NCI-H146 (cell line): ENCODE measurements at regions not wholly inside any gene's neighbourhood (a gene's known extent, or its start where the extent isn't known, plus 50 kb on each side); places are given as distances from the start of the nearest gene placed in this dataset.
"Not testable (repeated sequence)": the region's sequence is repeated elsewhere in the genome, so short reads cannot be mapped to it uniquely, and the experiment has no call there.

ENCODE experiments used
- DNase-seq: peaks from one replicate; lab custom pipeline; 2025; lab: John Stamatoyannopoulos, UW

DNA sequence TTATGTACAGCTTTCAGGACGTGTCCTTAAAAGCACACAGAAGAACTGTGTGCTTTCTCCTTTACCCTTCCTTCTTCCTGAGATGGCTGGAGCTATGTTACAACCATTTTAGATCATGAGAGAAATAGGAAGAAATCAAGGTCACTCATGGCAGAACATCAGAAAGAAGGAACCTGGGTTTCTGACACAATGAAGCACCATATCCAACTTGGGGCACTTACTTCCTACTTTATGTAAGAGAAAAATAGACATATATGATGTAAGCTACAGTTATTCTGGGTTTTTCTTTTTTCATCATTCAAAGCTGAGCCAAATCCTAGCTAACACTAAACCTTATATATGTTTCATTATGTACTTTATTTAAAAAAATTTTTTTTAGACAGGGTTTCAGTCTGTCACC is 79.5 kb downstream of the FAM161A start:
- no peak for DNase-seq

DNA sequence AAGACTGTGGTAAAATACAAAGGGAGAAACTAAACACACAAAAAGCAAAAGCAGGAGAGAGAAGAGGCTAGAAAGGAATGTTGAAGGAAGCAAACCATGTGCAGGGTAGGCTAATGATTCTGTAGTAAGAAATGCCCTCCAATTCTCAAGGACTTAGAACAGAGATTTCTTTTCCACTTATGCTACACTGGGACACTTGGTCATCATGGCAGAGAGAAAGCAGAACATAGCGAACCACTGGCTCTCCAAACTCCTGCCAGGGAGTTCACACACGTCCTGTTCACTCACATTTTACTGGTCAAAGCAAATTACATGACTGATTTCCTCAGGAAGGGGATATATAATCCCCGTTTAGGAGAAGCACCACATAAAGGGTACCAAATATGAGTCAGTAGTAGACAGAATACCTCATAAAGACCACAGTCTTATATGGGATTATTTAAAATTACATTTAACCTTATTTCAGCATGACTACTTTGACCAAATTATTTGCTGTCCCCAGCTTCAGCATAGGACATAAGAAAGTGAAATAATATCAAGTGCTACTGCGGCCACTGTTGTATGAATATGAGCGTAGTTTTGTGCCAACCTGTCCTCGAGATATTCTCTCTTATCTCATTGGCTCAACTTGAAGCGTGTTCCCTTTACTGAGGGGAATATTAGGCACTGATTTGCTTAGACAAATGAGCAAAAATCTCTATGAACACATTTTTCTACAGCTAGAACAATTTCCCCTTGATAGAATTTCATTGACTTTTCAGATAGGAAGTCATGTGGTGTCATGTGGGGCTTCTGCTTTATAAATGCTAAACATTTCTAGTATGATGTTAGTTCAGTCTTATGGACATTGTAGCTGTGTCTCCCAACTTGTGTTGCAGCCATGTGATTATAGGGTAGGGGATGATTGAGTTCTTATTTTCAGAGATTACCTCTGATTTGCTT is 81.7 kb downstream of the FAM161A start:
- DNase-seq = no peak

DNA sequence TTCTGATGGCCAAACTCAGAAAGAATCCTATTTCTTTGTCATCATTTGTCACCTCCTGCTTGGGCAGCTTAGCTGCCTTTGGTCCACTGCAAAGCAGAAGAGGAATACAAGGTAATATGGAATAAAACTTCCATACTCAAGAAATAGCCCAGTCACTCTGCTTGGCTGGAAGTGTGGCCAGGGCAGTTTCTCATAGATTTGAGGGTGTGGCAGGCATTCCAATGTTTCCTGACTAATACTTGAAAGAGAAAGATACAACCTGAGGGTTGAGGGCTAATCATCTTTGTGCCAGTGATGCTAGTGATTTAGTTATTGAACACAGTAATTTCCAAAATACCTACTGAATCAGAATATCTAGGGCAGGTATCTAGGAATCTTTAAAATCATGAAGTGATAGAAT is 83.1 kb downstream of the FAM161A start:
- no peak for DNase-seq

DNA sequence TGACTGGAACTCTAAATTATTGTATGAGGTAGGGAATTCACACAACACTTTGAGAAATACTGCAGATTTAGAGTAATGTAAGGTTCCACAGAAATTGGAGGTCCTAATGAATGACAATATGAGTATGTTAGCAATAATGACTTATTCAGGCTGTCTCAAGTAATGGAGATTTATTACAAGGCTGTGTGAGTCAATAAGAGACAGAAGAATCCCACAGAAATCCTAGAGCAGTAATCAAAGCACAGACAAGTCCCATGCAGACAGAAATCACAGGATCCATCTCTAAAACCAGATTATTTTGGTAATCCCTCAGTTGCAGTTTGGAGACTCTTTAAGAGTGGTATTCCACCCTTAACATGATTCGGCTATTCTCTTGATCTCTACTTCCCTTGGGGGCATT is 83.6 kb downstream of the FAM161A start:
- DNase-seq = no peak

DNA sequence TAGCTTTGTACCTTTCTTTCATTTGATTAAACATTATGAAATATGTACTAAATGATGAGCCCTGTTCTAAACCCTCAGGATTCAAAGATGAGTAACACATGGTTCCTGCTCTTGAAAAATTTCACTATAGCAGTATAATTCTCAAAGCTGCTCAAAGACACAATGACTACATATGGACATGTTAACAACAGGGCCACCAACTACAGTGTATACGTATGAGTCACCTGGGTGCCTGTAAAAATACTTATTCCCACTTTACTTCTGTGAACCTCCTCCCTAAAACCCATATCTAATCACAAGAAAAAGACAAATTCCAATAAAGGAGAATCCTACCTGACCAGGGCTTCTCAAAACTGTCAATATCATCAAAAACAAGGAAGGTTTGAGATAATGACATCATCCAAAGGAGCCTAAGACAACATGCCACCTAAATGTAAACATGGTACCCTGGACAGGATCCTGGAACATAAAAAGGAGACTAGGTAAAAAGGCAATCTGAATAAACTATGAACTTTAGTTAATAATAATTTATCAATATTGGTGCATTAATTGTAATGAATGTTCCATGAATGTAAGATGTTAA is 84.7 kb downstream of the FAM161A start:
- DNase-seq = no peak

DNA sequence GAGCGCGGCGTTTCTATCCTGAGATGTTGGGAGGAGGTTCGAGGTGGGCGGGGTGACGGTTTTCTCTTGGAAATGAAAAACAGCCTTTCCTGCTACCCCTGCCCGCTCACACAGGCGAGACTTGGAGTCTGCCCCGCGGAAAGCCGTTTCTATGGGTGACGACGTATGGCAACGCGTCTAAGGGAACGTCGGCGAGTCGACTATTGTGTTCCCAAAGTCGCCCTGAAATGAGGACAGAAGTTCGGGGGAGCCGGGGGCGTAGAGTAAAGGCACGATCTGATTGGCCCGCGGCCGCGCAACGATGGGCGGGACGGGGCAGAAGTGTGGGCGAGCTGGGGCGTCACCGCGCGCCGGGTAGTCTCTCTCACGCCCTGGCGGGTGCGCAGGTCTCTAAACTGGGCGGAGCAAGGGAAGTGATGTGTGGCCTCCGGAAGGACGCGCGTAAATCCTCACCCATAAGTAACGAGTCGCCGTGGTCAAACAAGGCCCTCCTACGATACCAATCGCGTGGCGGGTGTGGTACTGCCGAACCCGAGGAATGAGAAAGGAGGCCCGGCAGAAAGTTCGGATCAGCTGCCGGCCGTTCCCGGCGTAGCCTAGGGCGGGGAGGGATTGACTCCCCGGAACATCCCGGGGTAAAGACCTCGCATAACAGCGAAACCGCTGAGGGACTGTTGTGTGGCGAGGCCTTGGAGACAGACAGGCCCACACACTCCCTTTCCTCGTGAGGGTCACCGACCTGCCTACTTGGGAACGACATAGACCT is 89.6 kb downstream of the FAM161A start:
- DNase-seq = peak; percentile 98

DNA sequence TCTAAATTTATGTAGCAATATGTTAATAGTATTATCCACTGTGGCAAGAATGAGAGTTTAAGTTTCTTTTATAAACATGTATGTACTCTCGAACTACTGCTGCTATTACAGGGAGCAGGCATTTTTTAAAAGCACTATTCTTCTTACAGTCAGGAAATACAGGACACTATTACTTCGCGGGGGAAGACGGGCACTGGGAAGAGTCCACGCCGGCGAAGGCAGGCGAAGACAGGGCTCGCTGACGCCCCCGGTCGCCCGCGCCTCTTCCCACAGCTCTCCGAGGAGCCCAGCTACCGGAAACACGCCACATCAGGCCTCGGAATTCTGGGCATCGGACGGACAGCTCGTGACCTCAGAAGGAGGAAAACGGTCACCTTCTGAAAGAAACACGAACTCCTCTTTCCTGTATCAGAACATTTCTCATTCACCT is 90.2 kb downstream of the FAM161A start:
- DNase-seq = peak; percentile 91

DNA sequence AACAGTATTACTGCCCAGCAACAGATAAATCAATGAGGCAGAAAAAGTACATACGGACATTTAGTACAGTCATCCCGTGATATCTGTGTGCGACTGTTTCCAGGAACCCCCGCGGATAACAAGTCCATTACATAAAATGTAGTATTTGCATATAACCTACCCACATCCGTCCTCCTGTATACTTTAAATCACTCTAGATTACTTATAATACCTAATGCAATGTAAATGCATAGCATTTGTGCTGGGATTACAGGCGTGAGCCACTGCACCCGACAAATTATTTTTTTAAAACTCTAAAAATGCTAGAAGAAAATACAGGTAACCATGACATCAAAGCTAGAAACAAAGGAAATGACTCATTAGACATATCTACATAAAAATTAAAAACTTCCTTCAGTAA is 91.6 kb downstream of the FAM161A start:
- no peak for DNase-seq

DNA sequence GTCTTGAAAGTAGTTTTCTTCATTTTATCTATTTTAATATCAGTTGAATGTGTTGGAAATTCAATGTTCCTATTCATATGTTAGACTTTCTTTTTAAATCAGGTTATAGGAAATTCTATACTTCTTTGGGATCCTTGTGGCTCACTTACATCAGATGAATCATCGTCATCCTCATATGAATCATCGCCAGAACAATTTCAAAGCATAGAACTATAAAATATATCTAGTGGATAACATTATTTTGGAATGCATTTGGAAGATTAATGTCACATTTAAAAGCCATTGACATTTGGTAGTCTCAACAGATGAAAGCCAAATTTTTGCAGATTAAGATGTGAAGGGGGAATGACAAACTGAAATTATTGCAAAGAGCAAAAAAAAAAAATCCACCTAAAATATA is 94.1 kb downstream of the FAM161A start:
- no peak for DNase-seq

DNA sequence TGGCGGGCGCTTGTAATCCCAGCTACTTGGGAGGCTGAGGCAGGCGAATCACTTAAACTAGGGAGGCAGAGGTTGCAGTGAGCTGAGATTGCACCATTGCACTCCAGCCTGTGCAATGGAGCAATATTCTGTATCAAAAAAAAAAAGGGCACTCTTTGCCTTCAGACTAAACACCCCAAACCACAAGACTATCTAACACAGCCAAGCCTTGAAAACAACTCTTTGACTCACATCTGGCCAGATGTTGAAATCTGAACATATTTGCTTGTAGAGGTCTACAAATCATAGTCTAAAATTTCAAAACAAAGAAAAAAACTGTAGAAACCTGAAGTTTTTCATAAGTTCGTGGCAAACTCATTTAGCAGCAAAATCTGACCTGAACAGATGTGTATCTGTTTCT is 94.9 kb downstream of the FAM161A start:
- no peak for DNase-seq

DNA sequence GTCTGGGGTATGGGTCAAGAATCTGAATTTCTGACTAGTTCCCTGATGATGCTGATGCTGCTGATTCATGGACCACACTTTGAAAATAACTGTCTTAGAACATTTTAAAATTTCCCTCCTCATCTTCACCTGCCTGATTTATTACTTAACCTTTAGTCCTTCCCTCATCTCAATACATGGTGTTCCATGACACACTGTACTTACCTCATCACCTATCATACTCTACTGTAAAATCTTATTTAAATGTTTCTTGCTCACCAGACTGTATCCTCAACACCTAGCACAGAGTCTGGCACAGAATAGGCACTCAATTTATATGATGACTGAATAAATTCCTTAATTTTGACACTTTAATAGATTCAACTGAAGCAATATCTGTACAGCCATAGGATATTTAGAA is 95.7 kb downstream of the FAM161A start:
- DNase-seq = no peak

DNA sequence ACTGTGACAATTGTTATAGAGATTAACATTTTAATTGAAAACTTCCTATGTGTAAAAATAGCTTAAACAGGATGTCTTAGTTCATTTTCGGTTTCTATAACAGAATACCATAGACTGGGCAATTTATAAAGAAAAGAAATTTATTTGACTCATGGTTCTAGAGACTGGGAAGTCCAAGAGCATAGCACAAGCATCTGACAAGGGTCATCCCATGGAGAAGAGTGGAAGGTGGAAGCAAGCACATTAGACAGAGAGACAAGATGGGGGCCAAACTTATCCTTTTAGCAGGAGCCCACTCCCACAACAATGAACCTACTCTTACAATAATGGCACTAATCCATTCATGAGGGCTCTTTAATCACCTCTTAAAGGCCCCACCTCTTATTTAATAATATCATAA is 100.3 kb downstream of the FAM161A start:
- no peak for DNase-seq

DNA sequence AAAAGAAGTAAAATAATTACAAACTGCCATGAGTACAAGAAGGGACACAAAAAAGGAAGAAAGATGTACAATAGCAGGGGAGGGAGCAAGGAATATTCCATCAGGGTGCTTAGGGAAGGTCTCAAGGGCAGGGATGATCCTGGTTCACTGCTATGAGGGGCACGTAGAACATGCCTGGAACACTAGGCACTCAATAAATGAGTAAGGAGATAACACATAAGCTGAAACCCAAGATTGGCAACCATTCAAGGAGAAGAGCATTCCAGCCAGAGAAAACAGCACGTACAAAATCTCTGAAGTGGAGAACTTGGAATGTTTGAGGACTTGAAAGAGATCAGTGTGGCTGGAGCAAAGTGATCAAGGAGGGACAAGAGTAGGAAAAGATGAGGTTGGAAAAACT is 103.2 kb downstream of the FAM161A start:
- DNase-seq = no peak

DNA sequence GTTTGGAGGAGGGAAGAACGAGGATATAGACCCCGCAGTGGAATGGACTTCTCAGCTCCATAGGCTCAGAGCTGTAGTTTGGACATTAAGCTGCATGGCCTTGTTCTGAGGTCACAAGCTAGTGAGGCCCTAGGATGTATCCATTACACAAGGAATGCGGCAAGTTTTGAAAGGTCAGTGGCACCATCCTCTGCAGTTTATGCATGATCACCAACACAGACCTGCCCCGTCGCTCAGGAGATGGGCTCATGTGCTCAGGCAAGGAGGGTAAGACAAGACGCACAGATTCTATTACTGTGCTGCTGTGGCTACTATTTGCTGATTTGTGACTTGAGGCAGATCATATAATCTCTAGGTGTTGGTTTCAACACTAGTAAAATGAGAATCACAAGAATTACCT is 110.9 kb downstream of the FAM161A start:
- DNase-seq = no peak

DNA sequence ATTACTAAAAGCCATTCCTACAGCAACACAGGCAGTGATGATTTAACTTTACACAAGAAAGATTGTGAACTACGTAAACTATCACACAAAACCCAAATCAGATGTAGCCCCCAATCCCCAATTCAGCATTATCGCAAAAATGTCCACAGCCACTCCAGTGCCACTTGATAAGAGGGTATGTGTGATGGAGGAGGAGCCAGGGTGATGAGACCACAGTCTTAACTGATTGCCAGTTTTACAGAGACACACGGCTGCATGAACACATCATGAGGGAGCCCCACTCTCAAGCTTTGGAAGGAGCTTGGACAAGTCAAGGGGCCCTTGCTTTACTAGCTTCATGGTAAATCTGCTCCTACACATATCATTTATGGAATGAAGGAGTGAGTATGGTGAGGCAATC is 116.0 kb downstream of the FAM161A start:
- DNase-seq = no peak

DNA sequence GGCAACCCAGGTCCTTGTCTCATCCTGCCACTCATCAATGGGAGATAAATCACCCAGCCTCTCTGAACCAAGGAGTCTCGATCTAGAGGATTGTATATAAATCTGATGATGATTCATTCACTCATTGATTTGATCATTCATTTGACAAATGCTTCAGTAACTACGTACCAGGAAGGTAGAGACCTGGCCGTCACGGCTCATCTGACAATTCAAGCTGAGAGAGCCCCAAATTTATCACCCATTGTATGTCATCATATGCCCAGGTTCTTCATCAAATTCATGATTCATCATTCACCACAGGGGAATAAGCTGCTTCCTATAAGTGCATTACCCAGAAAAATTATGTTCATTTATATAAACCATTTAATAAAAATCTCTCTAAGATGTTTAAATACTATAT is 116.9 kb downstream of the FAM161A start:
- DNase-seq = no peak

DNA sequence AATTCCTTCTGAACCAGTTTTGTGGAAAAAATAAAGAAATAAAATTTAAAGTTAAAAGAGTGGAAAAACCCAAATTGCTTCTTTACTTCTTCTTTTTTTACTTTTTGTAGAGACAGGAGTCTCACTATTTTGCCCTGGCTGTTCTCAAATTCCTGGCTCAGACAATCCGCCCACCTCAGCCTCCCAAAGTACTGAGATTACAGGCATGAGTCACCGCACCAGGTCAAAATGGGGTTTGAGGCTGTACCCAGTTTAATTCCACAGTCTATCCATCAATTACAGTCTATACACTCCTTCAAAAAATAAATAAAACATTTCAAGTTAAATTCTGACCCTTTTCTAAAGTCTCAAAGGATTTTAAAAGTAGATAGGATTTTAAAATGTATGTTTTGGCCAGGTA is 120.3 kb downstream of the FAM161A start:
- no peak for DNase-seq

DNA sequence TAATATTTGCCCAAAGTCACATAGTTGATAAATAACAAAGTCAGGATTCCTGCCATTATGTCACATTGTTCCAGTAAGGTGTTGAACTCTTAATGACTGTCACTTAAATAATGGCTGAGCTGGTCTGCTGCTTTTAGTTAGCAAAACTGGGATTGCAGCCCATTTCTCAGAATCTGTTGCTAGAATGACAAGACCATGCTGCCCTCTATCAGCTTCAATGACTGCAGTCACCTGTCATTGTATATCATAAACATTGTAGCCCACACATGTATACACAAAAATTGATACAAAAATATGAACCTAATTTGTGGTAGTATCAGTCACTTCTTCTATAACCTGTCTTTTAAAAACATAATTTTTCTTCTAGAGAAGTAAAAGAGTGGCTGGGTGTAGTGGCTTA is 121.1 kb downstream of the FAM161A start:
- DNase-seq = no peak

DNA sequence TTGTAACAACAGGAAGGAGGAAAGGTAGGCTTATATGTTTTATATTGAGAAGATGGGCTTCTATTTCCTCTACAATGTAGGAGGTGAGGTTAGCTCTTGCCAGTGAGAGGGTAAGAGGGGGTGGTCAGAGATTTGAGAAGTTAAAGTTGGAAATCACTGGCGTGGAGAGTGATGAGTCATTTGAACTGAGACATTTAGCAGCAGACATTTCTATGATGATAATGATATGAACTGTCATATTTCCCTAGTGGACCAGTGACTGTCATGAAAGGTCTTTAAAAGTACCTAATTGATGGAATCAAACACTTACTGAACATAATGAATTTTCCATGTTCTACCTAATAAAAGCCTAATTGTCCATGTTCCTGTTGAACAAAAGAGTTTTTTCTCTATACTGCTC is 126.1 kb downstream of the FAM161A start:
- DNase-seq = no peak

DNA sequence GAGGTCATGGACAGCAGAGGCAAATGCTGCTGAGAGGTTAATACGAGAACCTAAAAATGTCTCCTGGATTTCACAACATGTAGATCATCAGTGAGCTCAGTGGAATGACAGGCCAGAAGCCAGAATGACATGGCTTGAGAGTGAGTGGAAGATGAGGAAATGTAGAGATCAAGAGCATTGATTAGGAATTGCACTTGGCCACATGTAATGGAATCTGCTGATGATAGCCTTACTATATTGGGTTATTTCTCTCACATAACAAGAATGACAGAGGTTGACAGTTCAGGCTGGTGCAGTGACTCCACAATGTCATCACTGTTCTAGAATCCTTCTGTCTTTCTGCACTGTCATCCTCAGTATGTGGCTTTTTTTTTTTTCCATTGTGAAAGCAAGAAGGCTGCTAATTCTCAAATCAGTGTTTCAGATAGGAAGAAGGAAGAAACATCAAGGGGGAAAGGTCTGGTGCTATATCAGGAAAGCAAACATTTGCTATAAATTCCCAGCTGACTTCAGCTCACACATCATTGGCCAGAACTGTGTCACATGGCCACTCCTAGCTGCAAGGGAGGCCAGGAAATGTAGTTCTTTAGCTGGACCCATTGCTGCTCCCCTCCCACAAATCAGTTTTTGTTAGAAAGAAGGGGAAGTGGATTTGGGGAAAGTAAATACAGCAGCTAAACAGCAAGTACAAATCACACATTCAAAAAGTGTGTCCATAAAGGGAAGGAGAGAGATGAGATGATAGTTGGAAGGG is 127.2 kb downstream of the FAM161A start:
- DNase-seq = no peak

DNA sequence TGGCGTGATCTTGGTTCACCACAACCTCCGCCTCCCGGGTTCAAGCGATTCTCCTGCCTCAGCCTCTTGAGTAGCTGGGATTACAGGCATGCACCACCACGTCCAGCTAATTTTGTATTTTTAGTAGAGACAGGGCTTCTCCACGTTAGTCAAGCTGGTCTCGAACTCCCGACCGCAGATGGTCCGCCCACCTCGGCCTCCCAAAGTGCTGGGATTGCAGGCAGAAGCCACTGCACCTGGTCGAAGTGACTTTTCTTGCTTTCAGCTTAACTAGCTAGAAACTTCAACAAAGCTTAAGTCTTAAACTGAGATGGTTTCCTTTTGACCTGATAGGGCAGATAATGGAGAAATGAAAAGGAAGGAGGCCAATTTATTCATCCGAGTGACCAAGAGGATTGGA is 130.5 kb downstream of the FAM161A start:
- not testable (repeated sequence) for DNase-seq

DNA sequence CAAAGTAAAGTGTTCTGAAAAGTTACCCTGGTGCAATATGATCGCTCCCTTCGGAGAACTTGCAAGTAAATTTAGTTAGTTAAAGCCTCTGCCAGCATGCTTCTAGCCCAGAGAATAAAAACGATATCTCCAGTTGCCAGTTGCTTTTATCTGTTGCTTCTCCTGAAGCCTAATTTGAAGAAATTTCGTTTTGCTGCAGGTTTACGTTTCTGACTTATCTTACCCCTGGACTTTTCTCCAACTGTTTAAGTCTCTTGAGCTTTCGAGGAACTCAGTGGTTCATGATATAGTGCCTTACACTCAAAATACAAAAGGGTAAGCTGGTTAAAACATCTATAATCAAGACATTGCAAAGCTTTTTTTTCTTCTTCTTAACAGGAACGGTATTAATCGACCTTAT is 131.1 kb downstream of the FAM161A start:
- DNase-seq = no peak
